ENCODE measurements at regions not wholly inside any gene's neighbourhood (a gene's known extent, or its start where the extent isn't known, plus 50 kb on each side); places are given as distances from the start of the nearest gene placed in this dataset.

GRCh38 chr5:174558190-174558589, 166.2 kb upstream of the MSX2 start (continued):
- TF ChIP-seq, protein P1, sequence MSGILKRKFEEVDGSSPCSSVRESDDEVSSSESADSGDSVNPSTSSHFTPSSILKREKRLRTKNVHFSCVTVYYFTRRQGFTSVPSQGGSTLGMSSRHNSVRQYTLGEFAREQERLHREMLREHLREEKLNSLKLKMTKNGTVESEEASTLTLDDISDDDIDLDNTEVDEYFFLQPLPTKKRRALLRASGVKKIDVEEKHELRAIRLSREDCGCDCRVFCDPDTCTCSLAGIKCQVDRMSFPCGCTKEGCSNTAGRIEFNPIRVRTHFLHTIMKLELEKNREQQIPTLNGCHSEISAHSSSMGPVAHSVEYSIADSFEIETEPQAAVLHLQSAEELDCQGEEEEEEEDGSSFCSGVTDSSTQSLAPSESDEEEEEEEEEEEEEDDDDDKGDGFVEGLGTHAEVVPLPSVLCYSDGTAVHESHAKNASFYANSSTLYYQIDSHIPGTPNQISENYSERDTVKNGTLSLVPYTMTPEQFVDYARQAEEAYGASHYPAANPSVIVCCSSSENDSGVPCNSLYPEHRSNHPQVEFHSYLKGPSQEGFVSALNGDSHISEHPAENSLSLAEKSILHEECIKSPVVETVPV (CRISPR knock-in tag; IDR thresholded peaks at IDR 0.05), result no peak
- no peak for TF ChIP-seq RARB (CRISPR knock-in tag; IDR thresholded peaks at IDR 0.05)

- ATAC-seq, result no peak
- TF ChIP-seq TSHZ2 (CRISPR knock-in tag; IDR thresholded peaks at IDR 0.05), result no peak
- TF ChIP-seq POU6F1 (CRISPR knock-in tag; IDR thresholded peaks at IDR 0.05; ENCODE audit: borderline replicate concordance, low read depth), result no peak
- no peak for TF ChIP-seq ESRRG (CRISPR knock-in tag; IDR thresholded peaks at IDR 0.05)
- no peak for TF ChIP-seq OSR1 (CRISPR knock-in tag; IDR thresholded peaks at IDR 0.05)
- TF ChIP-seq ZFP30 (CRISPR knock-in tag; IDR thresholded peaks at IDR 0.05), result no peak
- TF ChIP-seq ARNTL (CRISPR knock-in tag; IDR thresholded peaks at IDR 0.05; ENCODE audit: borderline replicate concordance, low read depth), result no peak
- TF ChIP-seq, protein P1 (CRISPR knock-in tag; IDR thresholded peaks at IDR 0.05), result no peak
- TF ChIP-seq RARB (CRISPR knock-in tag; IDR thresholded peaks at IDR 0.05), result no peak
- no peak for TF ChIP-seq PPARA (CRISPR knock-in tag; IDR thresholded peaks at IDR 0.05; ENCODE audit: borderline replicate concordance)
- TF ChIP-seq ZNF70 (CRISPR knock-in tag; IDR thresholded peaks at IDR 0.05), result no peak
- no peak for TF ChIP-seq BACH2 (CRISPR knock-in tag; IDR thresholded peaks at IDR 0.05; ENCODE audit: borderline replicate concordance)
- TF ChIP-seq ISL1 (CRISPR knock-in tag; IDR thresholded peaks at IDR 0.05), result no peak
- TF ChIP-seq ZFP3 (CRISPR knock-in tag; IDR thresholded peaks at IDR 0.05), result no peak
- no peak for TF ChIP-seq ZNF565 (CRISPR knock-in tag; conservative IDR thresholded peaks at IDR 0.05; ENCODE audit: low read depth)
- no peak for TF ChIP-seq TCF4 (CRISPR knock-in tag; IDR thresholded peaks at IDR 0.05; ENCODE audit: borderline replicate concordance)
- TF ChIP-seq, protein P2, sequence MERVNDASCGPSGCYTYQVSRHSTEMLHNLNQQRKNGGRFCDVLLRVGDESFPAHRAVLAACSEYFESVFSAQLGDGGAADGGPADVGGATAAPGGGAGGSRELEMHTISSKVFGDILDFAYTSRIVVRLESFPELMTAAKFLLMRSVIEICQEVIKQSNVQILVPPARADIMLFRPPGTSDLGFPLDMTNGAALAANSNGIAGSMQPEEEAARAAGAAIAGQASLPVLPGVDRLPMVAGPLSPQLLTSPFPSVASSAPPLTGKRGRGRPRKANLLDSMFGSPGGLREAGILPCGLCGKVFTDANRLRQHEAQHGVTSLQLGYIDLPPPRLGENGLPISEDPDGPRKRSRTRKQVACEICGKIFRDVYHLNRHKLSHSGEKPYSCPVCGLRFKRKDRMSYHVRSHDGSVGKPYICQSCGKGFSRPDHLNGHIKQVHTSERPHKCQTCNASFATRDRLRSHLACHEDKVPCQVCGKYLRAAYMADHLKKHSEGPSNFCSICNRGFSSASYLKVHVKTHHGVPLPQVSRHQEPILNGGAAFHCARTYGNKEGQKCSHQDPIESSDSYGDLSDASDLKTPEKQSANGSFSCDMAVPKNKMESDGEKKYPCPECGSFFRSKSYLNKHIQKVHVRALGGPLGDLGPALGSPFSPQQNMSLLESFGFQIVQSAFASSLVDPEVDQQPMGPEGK (CRISPR knock-in tag; IDR thresholded peaks at IDR 0.05; ENCODE audit: borderline replicate concordance), result no peak
- TF ChIP-seq GLIS3 (CRISPR knock-in tag; IDR thresholded peaks at IDR 0.05), result no peak
- TF ChIP-seq TOX (CRISPR knock-in tag; IDR thresholded peaks at IDR 0.05; ENCODE audit: borderline replicate concordance), result no peak
Measured at GRCh38 chr5:174559141-174559540, 165.2 kb upstream of the MSX2 start.

DNA sequence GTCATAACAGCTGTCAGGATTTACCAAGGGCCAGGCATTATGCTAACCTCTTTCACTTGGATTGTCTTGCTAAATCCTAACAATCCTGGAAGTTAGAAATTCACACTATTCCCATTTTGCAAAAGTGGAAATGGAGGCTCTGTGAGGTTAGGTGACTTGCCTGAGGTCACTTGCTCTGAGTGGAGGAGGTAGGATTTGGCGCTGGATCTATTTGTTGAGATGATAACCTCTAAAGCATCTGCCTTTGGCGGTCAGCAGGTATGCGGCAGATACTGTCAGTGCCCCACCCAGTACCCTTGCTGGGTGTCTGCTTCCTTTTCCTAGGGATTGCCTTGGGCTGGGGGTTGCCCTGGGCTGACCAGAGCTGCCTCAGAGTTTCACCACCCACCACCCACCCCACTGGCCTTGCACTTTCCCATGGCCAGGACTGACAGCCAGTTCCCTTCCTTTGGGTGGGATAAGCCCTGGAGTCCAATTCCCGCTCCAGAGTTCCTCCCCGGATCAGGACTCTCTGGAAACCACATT, 164.8 kb upstream of the MSX2 start:
- ATAC-seq, result no peak
- TF ChIP-seq, protein P2 (CRISPR knock-in tag; IDR thresholded peaks at IDR 0.05; ENCODE audit: borderline replicate concordance), result no peak
- TF ChIP-seq ARNTL (CRISPR knock-in tag; IDR thresholded peaks at IDR 0.05; ENCODE audit: borderline replicate concordance, low read depth) (no peak), ZC3H10 (CRISPR knock-in tag; IDR thresholded peaks at IDR 0.05) (no peak), BACH2 (CRISPR knock-in tag; IDR thresholded peaks at IDR 0.05; ENCODE audit: borderline replicate concordance) (no peak), ZFP3 (CRISPR knock-in tag; IDR thresholded peaks at IDR 0.05) (no peak), ZFP30 (CRISPR knock-in tag; IDR thresholded peaks at IDR 0.05) (no peak), ISL1 (CRISPR knock-in tag; IDR thresholded peaks at IDR 0.05) (no peak), SNAI2 (CRISPR knock-in tag; IDR thresholded peaks at IDR 0.05) (no peak), TCF4 (CRISPR knock-in tag; IDR thresholded peaks at IDR 0.05; ENCODE audit: borderline replicate concordance) (no peak), ZNF70 (CRISPR knock-in tag; IDR thresholded peaks at IDR 0.05) (no peak), PPARA (CRISPR knock-in tag; IDR thresholded peaks at IDR 0.05; ENCODE audit: borderline replicate concordance) (no peak), POU6F1 (CRISPR knock-in tag; IDR thresholded peaks at IDR 0.05; ENCODE audit: borderline replicate concordance, low read depth) (no peak), RARB (CRISPR knock-in tag; IDR thresholded peaks at IDR 0.05) (no peak)
- TF ChIP-seq, protein P1 (CRISPR knock-in tag; IDR thresholded peaks at IDR 0.05), result no peak

Measured in SK-N-SH treated with all-trans-retinoic acid at 6 μM for 48 hours (cell line).